RWPE1 (cell line): ENCODE measurements at regions not wholly inside any gene's neighbourhood (a gene's known extent, or its start where the extent isn't known, plus 50 kb on each side); places are given as distances from the start of the nearest gene placed in this dataset.

Experiments
- CTCF ChIA-PET: fragments of 350-600 bp; sonication (Branson Sonifier 250); formaldehyde crosslinking; extraction: SDS; loops from one replicate; lab custom pipeline; 2021; lab: Yijun Ruan, JAX
- POLR2A ChIA-PET: fragments of 400-600 bp; formaldehyde crosslinking; extraction: SDS; loops from one replicate; lab custom pipeline; 2020; ENCODE audit warnings: antibody characterized with exemption; ENCODE audit not compliant: low non-redundant PET; lab: Yijun Ruan, JAX
- DNase-seq: peaks from one replicate; pipeline ENCODE4 v3.0.0; 2012; ENCODE audit warnings: low spot score
- H3K27ac ChIP-seq: fragments of 450-650 bp; 2 replicates; pipeline ENCODE4 v1.5.1; 2017
- CTCF ChIP-seq: fragments of 450-650 bp; conservative IDR thresholded peaks from 2 replicates; pipeline ENCODE4 v1.5.1; 2017; ENCODE audit warnings: low read depth, mild to moderate bottlenecking

GRCh38 chr5:118208031-118208453 lies 780.3 kb downstream of the DTWD2 start:
- ChIA-PET POLR2A (no interaction called here), CTCF (no interaction called here)
- no peak for TF ChIP-seq CTCF
- no peak for DNase-seq
- H3K27ac ChIP-seq = no peak overlapping the region

GRCh38 chr5:118199801-118200200 lies 788.5 kb downstream of the DTWD2 start:
- no peak overlapping the region for H3K27ac ChIP-seq
- DNase-seq = no peak
- CTCF ChIA-PET = no interaction called here
- POLR2A ChIA-PET = no interaction called here
- TF ChIP-seq CTCF = no peak

- no peak overlapping the region for H3K27ac ChIP-seq
- TF ChIP-seq CTCF = no peak
- ChIA-PET CTCF (interaction anchor here (0.5 kb wide), 1 partner anchor 715 kb away, joined by 4 read pairs; no protein-coding TSS in a partner anchor), POLR2A (no interaction called here)
- DNase-seq = no peak
Observed at GRCh38 chr5:118196229-118196628, 792.1 kb downstream of the DTWD2 start.

GRCh38 chr5:118195211-118195610 lies 793.1 kb downstream of the DTWD2 start:
- H3K27ac ChIP-seq = no peak overlapping the region
- ChIA-PET POLR2A (no interaction called here), CTCF (no interaction called here)
- TF ChIP-seq CTCF = no peak
- no peak for DNase-seq

GRCh38 chr5:118193194-118193905 lies 795.0 kb downstream of the DTWD2 start:
- no peak overlapping the region for H3K27ac ChIP-seq
- no peak for TF ChIP-seq CTCF
- ChIA-PET CTCF (no interaction called here), POLR2A (no interaction called here)
- no peak for DNase-seq

- no peak overlapping the region for H3K27ac ChIP-seq
- ChIA-PET CTCF (no interaction called here), POLR2A (no interaction called here)
- DNase-seq = no peak
- no peak for TF ChIP-seq CTCF
Observed at GRCh38 chr5:118185018-118185417, 803.3 kb downstream of the DTWD2 start.
